ENCODE measurements at regions not wholly inside any gene's neighbourhood (a gene's known extent, or its start where the extent isn't known, plus 50 kb on each side); places are given as distances from the start of the nearest gene placed in this dataset.
A peak's percentile ranks its signal among the peaks of the same experiment; 100 is the strongest.

DNA sequence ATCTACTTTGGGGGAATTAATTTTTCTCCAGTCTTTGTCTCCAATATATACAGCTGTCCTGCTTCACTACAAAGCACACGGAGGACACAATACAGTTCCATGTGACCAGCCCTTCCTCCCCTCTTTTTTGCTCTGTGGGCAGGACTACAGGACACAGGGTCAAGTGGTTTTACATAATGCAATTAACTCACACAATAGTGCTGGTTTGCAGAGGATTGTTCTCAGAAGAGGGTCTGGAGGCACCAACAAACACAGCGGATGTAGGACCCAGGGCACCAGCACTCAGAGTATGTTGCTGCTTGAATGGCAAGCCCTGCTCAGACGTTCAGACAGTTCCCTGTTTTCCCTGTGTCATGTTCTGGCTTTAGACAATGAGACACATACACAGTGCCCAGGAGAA, 52.0 kb upstream of the NPTX2 start:
- DNase-seq: no peak

DNA sequence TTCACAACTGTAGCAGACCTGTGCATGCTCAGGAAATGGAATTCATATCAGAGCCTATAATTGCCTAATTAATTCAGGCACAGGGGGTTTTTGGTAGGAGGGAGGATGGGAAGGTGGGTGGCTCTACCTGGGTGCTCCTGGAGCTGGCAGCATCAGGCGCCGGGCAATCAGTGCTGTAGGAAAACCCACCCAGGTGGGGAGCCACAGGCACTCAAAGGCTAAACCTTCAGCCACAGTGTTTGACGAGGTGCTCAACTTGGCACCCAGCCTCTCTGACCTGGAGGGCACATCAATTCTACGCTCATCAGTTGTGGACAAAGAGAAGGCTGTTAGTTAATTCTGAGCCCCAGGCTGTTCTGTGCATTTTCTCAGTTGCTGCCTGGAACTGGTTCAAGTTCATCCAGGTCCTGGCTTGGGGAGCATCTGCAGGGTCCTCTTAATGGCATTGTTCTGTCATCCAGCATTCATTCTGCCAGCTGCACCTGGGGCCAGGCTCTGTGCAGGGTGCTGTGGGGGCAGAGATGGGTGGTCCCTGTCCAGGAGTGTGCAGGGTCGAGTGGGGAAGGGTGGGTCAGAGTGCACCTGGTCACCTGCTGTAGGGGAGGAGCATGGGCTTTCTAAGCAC, 54.1 kb upstream of the NPTX2 start:
- peak; percentile 54 for DNase-seq

DNA sequence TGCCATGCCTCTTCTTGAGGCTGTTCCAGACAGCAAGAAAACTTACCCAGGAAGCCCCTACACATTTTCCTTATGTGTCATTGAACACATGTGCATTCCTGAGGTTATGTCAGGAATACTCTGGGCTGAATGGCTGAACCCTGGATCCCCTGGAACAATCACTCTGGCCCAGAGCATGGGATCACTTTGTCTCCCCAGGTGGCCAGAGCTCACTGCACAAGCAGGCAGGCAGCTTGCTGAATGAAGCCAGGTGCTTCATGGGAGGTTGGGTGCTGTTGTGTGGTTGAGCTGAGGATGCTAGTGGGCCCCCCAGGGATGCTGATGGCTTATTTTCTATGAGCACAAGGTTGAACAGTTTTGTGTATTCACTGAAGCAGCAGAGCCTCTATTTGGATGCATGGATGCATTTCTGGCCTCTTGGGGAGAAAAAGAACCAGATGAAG, 54.7 kb upstream of the NPTX2 start:
- DNase-seq: peak; percentile 34

- DNase-seq: no peak
Measured at GRCh38 chr7:98559958-98560357, 57.1 kb upstream of the NPTX2 start.

DNA sequence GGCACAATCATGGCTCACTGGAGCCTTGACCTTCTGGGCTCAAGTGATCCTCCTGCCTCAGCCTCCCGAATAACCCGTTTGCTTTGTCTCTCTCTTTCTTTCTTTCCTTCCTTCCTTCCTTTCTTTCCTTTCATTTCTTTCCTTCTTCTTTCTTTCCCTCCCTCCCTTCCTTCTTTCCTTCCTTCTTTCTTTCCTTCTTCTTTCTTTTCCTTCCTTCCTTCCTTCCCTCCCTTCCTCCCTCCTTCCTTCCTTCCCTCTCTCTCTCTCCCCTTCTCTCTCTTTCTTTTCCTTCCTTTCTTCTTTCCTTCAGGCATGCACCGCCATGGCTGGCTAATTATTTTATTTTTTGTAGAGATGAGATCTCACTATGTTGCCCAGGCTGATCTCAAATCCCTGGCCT, 57.9 kb upstream of the NPTX2 start:
- DNase-seq: no peak

- DNase-seq: no peak
Measured at GRCh38 chr7:98557538-98558031, 59.5 kb upstream of the NPTX2 start.

- DNase-seq: no peak
Measured at GRCh38 chr7:98556288-98556687, 60.8 kb upstream of the NPTX2 start.

- DNase-seq: no peak
Measured at GRCh38 chr7:98555403-98555802, 61.7 kb upstream of the NPTX2 start.

DNA sequence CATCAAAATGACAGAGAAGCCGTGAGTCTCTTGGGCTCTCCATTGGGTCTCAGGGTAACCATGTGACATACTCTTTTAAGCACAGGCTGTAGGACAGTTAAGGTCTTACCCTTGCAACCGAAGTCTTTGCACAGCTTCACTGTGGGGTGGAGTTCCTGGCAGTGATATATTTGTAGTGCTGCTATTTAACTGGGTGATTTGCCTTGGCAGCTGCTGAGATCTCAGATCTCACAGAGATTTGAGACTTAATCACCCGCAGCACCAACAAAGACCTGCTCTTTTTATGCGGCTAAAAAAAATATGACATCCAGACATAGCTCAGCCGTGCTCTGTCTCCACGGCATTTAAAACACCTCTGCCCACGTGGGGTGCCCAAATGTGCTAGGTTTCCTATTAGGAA, 63.4 kb upstream of the NPTX2 start:
- no peak for DNase-seq

GRCh38 chr7:98551611-98552273, 65.3 kb upstream of the NPTX2 start:
- no peak for DNase-seq

GRCh38 chr7:98548971-98549370, 68.1 kb upstream of the NPTX2 start:
- DNase-seq: no peak

DNA sequence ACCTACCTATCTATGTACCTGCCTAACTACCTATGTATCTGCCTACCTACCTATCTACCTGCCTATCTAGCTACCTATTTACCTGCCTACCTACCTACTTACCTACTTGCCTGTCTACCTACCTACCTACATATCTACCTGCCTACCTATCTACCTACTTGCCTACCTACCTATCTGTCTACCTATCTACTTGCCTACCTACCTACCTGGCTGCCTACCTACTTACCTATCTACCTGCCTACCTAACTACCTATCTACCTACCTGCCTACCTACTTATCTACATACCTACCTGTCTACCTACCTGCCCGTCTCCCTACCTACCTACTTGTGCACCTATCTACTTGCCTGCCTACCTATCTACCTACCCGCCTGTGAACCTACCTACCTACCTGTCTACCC, 68.7 kb upstream of the NPTX2 start:
- no peak for DNase-seq

DNA sequence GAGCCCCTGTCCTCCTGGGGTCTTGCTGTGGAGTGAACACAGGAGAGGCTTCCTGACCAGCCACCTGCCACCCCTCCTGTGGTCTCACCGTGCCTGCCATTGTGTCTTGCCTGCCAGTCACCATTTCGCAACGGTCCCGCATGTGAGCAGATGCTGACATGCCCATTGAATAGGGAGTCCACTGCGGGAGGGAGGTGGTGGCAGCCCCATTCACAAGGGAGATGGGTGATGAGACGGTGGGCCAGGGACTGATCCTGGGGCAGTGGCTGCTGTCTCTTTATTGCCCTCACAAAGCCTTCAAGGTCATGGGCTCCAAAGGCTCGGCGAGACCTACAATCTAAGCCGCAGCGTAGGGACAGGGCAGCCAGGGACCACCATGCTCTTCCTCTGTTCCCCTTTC, 76.0 kb upstream of the NPTX2 start:
- DNase-seq: no peak

GRCh38 chr7:98539865-98540264, 77.2 kb upstream of the NPTX2 start:
- no peak for DNase-seq

GRCh38 chr7:98536803-98537202, 80.3 kb upstream of the NPTX2 start:
- no peak for DNase-seq

GRCh38 chr7:98534493-98534892, 82.6 kb upstream of the NPTX2 start:
- no peak for DNase-seq

GRCh38 chr7:98531717-98532116, 85.4 kb upstream of the NPTX2 start:
- DNase-seq: no peak

- no peak for DNase-seq
Measured at GRCh38 chr7:98528079-98528478, 89.0 kb upstream of the NPTX2 start.

GRCh38 chr7:98526059-98526458, 91.0 kb upstream of the NPTX2 start:
- DNase-seq: no peak

- DNase-seq: no peak
Measured at GRCh38 chr7:98521089-98521692, 95.9 kb upstream of the NPTX2 start.

- no peak for DNase-seq
Measured at GRCh38 chr7:98520356-98520951, 96.6 kb upstream of the NPTX2 start.

DNA sequence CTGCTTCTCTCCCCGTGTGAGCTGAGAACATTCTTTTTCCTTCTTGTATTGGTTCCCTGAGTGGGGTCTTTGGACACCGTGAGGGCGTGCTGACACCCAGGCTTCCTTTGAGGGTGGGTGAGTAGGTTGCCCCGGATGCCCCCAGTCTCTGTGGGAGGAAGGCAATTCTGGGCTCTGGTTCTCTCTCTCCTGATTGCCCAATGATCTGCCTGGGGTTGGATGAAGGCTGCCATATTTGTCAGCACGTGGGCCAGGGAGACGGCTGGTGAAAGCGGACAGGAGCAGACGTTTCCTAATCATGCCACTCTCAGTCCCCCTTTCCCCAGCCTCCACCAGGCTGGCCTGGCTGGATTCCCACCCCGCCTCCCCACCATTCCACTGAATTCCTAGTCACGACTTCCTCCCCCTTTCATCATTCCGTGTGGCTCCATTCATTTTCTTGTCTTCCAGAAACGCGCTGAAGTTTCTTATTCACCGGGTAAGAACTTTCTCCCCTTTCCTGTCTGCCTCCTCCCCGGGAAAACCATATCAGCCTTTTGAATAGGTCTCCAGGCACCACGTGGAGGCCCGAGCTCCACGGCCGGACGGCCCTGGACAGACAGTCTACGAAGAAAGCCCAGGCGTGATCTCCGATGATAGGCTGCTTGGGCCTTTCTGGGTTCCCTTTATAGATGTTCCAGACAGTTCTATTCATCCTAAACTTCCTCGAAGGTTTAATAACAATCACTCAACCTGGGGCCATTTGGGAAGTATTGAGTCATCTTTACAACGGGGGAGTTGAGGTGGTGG, 98.7 kb upstream of the NPTX2 start:
- no peak for DNase-seq

DNA sequence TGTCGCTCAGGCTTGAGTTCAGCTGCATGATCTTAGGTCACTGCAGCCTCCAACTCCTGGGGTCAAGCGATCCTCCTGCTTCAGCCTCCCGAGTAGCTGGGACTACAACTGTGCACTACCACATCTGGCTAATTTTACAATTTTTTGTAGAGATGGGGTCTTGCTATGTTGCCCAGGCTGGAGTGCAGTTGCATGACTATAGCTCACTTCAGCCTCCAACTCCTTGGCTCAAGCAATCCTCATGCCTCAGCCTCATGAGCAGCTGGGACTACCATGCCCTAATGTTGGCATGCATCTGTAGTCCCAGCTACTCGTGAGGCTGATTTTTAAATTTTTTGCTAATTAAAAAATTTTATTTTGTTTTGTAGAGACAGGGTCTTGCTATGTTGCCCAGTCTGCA, 101.9 kb upstream of the NPTX2 start:
- DNase-seq: no peak

Measured in NCI-H1092 (cell line).